SK-N-MC (cell line): ENCODE measurements at regions not wholly inside any gene's neighbourhood (a gene's known extent, or its start where the extent isn't known, plus 50 kb on each side); places are given as distances from the start of the nearest gene placed in this dataset.

Experiments
- EZH2 ChIP-seq: fragments of 200-600 bp; sonication (generic); IDR thresholded peaks from one replicate; pipeline ENCODE4 v1.6.1; 2017; ENCODE audit warnings: antibody characterized with exemption
- POLR2AphosphoS5 ChIP-seq: IDR thresholded peaks from 2 replicates; pipeline ENCODE4 v1.6.1; 2012; ENCODE audit warnings: mild to moderate bottlenecking, low read depth, low read length, borderline replicate concordance

- TF ChIP-seq POLR2AphosphoS5, result no peak
- no peak for TF ChIP-seq EZH2
These were observed 160.1 kb upstream of the BANK1 start for GRCh38 chr4:101630319-101630986.
